ENCODE measurements at regions not wholly inside any gene's neighbourhood (a gene's known extent, or its start where the extent isn't known, plus 50 kb on each side); places are given as distances from the start of the nearest gene placed in this dataset.

- FAIRE-seq, result no peak
These were observed 852.8 kb upstream of the TMEM132C start for GRCh38 chr12:127414186-127414585.

- FAIRE-seq, result no peak
These were observed 852.3 kb upstream of the TMEM132C start for GRCh38 chr12:127414636-127415035.

GRCh38 chr12:127416796-127417195 lies 850.2 kb upstream of the TMEM132C start:
- FAIRE-seq, result no peak

- FAIRE-seq, result no peak
These were observed 847.9 kb upstream of the TMEM132C start for GRCh38 chr12:127419111-127419510.

- no peak for FAIRE-seq
These were observed 845.4 kb upstream of the TMEM132C start for GRCh38 chr12:127421614-127422013.

GRCh38 chr12:127422935-127423566 lies 843.9 kb upstream of the TMEM132C start:
- no peak for FAIRE-seq

- no peak for FAIRE-seq
These were observed 841.5 kb upstream of the TMEM132C start for GRCh38 chr12:127425474-127425873.

GRCh38 chr12:127428420-127428819 lies 838.5 kb upstream of the TMEM132C start:
- FAIRE-seq, result no peak

GRCh38 chr12:127429551-127430285 lies 837.3 kb upstream of the TMEM132C start:
- no peak for FAIRE-seq

GRCh38 chr12:127430401-127430800 lies 836.6 kb upstream of the TMEM132C start:
- no peak for FAIRE-seq

GRCh38 chr12:127431177-127431576 lies 835.8 kb upstream of the TMEM132C start:
- no peak for FAIRE-seq

- no peak for FAIRE-seq
These were observed 835.4 kb upstream of the TMEM132C start for GRCh38 chr12:127431594-127431993.

GRCh38 chr12:127435439-127435838 lies 831.5 kb upstream of the TMEM132C start:
- no peak for FAIRE-seq

GRCh38 chr12:127438512-127439244 lies 828.3 kb upstream of the TMEM132C start:
- FAIRE-seq, result no peak

- no peak for FAIRE-seq
These were observed 821.3 kb upstream of the TMEM132C start for GRCh38 chr12:127445581-127446139.

GRCh38 chr12:127448906-127449305 lies 818.1 kb upstream of the TMEM132C start:
- FAIRE-seq, result no peak

GRCh38 chr12:127450826-127451225 lies 816.1 kb upstream of the TMEM132C start:
- FAIRE-seq, result no peak

- FAIRE-seq, result no peak
These were observed 811.4 kb upstream of the TMEM132C start for GRCh38 chr12:127455347-127456265.

- FAIRE-seq, result no peak
These were observed 809.2 kb upstream of the TMEM132C start for GRCh38 chr12:127457726-127458125.

- no peak for FAIRE-seq
These were observed 807.8 kb upstream of the TMEM132C start for GRCh38 chr12:127459166-127459565.

GRCh38 chr12:127459687-127460086 lies 807.3 kb upstream of the TMEM132C start:
- FAIRE-seq, result no peak

- no peak for FAIRE-seq
These were observed 803.7 kb upstream of the TMEM132C start for GRCh38 chr12:127463237-127463636.

Measured in colon (tissue), 2 donors.